NCI-H2227 (cell line): ENCODE measurements at regions not wholly inside any gene's neighbourhood (a gene's known extent, or its start where the extent isn't known, plus 50 kb on each side); places are given as distances from the start of the nearest gene placed in this dataset.

Experiments
- DNase-seq: peaks from one replicate; lab custom pipeline; 2025; ENCODE audit not compliant: unreplicated experiment; lab: John Stamatoyannopoulos, UW

- no peak for DNase-seq
These were observed 589.7 kb upstream of the KCNMB2 start for GRCh38 chr3:177946497-177946896.

- no peak for DNase-seq
These were observed 589.3 kb upstream of the KCNMB2 start for GRCh38 chr3:177946936-177947335.

- no peak for DNase-seq
These were observed 588.3 kb upstream of the KCNMB2 start for GRCh38 chr3:177947901-177948300.

- no peak for DNase-seq
These were observed 587.4 kb upstream of the KCNMB2 start for GRCh38 chr3:177948716-177949425.

GRCh38 chr3:177959188-177959587 is 577.0 kb upstream of the KCNMB2 start:
- no peak for DNase-seq

GRCh38 chr3:177960014-177960413 is 576.2 kb upstream of the KCNMB2 start:
- DNase-seq: no peak

GRCh38 chr3:177960722-177961121 is 575.5 kb upstream of the KCNMB2 start:
- DNase-seq: no peak

GRCh38 chr3:177961784-177962183 is 574.5 kb upstream of the KCNMB2 start:
- DNase-seq: no peak

GRCh38 chr3:177966493-177966892 is 569.7 kb upstream of the KCNMB2 start:
- no peak for DNase-seq

- DNase-seq: no peak
These were observed 567.3 kb upstream of the KCNMB2 start for GRCh38 chr3:177968891-177969290.

GRCh38 chr3:177973241-177973840 is 562.9 kb upstream of the KCNMB2 start:
- no peak for DNase-seq

GRCh38 chr3:177976241-177976640 is 560.0 kb upstream of the KCNMB2 start:
- no peak for DNase-seq

- DNase-seq: no peak
These were observed 559.4 kb upstream of the KCNMB2 start for GRCh38 chr3:177976866-177977265.

- no peak for DNase-seq
These were observed 558.7 kb upstream of the KCNMB2 start for GRCh38 chr3:177977381-177978158.

- DNase-seq: no peak
These were observed 557.3 kb upstream of the KCNMB2 start for GRCh38 chr3:177978946-177979345.

- DNase-seq: no peak
These were observed 556.5 kb upstream of the KCNMB2 start for GRCh38 chr3:177979703-177980102.

GRCh38 chr3:177981576-177981975 is 554.7 kb upstream of the KCNMB2 start:
- no peak for DNase-seq

GRCh38 chr3:177982034-177982433 is 554.2 kb upstream of the KCNMB2 start:
- DNase-seq: no peak

GRCh38 chr3:177983320-177983719 is 552.9 kb upstream of the KCNMB2 start:
- no peak for DNase-seq

- DNase-seq: no peak
These were observed 543.0 kb upstream of the KCNMB2 start for GRCh38 chr3:177992993-177993970.

GRCh38 chr3:177994976-177995375 is 541.3 kb upstream of the KCNMB2 start:
- DNase-seq: no peak
